GM19023 (cell line): ENCODE measurements at regions not wholly inside any gene's neighbourhood (a gene's known extent, or its start where the extent isn't known, plus 50 kb on each side); places are given as distances from the start of the nearest gene placed in this dataset.
A peak's percentile ranks its signal among the peaks of the same experiment; 100 is the strongest.

Experiments used
- ATAC-seq: cut with Tn5 transposase; IDR thresholded peaks from one replicate; pipeline ENCODE4 v1.9.1; 2021; ENCODE audit warnings: mild to moderate bottlenecking, moderate library complexity; ENCODE audit not compliant: unreplicated experiment

- ATAC-seq: no peak
Measured at GRCh38 chr9:91092214-91092613, 269.5 kb downstream of the AUH start.

GRCh38 chr9:91094324-91095088, 267.2 kb downstream of the AUH start:
- no peak for ATAC-seq

DNA sequence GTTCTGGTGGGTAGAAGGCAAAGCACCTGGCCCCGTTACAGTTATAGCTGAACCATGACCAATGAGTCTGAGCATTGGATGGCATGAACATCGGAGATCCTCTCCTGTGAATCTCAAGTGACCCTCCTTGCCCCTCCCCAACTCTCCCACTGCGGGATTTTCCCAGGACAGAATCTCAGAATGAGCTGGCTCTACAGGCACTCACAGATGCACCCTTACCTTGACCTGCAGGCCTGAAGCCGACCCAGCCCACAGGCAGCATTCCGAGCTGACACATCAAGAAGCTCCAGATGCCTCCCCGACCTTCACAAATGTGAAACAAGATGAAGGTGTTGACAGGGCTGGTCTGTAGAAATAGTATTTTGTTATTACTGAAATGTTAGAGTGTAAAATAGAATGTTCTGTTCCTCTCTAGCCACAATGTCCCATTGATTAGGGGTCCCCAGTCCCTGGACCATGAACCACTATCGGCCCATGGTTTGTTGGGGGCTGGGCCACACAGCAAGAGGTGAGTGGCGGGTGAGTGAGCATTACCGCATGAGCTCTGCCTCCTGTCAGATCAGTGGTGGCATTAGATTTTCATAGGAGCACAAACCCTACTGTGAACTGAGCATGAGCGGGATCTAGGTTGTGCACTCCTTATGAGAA, 263.4 kb downstream of the AUH start:
- ATAC-seq: no peak

- no peak for ATAC-seq
Measured at GRCh38 chr9:91099436-91099835, 262.3 kb downstream of the AUH start.

GRCh38 chr9:91100878-91101450, 260.8 kb downstream of the AUH start:
- ATAC-seq: no peak

DNA sequence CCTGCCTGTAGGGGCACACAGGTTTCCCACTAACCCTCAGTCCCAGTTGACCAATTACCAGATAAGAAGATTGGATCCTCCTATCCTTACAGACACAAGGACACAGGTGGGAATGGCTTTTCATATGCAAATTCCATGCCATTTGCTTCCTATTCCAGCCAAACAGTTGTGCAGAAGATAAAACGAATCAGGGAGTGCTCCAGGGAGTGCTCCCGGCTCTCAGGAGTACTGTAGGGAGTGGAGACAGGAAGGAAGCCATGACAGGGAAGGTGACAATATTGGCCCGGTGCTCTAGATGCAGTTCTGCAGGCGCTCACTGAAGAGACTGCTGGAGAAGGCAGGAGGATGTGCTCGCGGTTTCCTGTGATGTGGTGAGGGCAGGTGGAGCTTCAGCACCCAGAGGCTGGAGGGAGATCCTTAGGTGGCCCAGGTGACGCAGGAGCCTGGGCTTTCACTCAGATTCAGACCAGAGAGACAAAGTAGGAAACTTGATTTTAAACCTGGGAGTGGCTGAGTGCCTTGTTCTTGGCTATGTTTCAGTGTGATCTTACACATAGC, 260.0 kb downstream of the AUH start:
- ATAC-seq: peak; percentile 54

GRCh38 chr9:91102269-91102668, 259.4 kb downstream of the AUH start:
- ATAC-seq: no peak

DNA sequence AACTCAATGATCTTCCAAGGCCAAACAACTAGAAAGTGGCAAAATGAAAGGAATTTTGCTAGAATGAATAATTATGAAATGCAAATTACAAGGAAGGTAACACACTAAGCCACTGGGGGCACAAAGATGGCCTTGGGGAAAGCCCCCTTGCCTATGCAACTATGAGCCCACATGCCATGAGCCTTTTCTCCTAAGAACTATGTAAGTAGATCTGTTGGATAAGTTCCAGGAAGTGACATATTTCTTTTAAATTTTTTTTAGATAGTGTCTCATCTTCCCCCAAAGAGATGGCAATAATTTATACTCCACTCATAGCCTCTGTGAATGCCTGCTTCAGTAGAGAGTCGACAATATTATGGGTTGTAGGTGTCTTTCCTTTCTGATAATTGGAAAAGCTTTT, 257.8 kb downstream of the AUH start:
- no peak for ATAC-seq

GRCh38 chr9:91106415-91107081, 255.2 kb downstream of the AUH start:
- no peak for ATAC-seq

- ATAC-seq: no peak
Measured at GRCh38 chr9:91111226-91111625, 250.5 kb downstream of the AUH start.

- no peak for ATAC-seq
Measured at GRCh38 chr9:91111876-91112275, 249.8 kb downstream of the AUH start.

GRCh38 chr9:91113016-91113415, 248.7 kb downstream of the AUH start:
- ATAC-seq: no peak

- ATAC-seq: no peak
Measured at GRCh38 chr9:91114450-91114849, 247.3 kb downstream of the AUH start.

DNA sequence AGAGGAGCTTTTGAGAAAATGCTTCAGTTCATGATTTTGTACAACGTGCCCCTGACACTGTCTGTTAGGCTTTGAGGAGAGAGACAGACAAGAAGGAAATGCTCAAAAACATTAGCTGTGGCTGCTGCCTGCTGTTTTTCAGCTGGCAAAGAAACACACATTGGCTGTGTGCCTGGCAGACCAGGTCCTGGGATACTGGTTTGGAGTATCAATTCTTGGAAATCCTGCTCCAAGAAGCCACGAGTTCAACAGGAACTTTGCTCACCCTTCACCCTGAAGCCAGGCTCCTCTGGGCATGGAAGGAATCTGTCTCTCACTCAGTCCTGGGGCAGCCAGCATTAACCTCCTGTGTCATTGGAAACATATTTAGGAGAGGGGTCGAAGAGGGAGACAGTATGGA, 245.5 kb downstream of the AUH start:
- ATAC-seq: no peak

GRCh38 chr9:91116711-91117110, 245.0 kb downstream of the AUH start:
- no peak for ATAC-seq

GRCh38 chr9:91117474-91117891, 244.2 kb downstream of the AUH start:
- ATAC-seq: no peak

DNA sequence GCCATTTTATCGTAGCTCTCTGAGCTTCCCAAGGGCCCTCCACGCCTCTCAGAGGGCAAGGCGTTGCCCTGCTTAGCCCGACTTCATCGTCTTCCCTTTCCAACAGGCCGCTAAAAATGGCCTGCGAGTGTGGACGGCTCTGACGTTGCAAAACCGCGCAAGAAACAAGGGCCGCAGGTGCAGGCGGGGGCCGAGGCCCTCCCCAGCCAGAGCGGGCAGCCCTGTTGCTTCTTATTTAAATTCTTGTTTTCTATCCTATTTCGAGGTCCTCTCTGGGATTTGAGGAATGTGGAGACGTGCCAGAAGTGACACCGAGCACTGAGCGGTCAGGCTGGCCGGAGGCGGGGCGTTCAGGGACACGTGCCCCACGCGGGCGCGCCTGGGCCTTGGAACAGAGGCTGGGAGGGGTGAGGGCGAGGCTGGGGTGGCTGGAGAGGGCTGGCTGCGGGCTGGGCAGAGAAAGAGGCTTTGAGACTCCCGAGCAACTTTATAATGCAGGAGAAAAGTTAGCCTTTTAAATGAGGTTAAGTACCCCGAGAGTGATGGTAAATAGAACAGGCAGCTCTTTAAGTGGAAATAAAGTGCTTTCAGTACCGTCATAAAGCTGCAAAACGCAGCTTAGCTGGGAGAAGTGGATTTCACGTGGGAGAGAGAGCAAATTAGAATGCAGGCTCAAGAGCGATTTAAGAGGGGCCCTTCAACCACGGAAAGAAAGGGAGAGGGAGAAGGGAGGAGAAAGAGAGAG, 243.6 kb downstream of the AUH start:
- no peak for ATAC-seq

DNA sequence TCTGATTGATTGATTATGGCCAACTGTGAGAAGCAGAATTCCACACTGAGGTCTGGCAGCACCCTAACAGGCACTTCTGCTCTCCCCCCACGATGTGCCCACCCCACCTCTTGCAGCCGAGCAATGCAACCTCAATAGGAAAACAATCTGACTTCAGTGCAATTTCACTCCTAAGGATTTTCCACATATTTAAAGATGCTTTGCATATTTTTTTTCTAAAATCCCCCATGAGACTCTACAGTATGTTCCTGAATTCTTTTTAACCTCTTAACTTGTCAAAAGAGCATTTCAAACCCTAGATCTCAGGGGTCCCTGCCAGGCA, 243.1 kb downstream of the AUH start:
- no peak for ATAC-seq

DNA sequence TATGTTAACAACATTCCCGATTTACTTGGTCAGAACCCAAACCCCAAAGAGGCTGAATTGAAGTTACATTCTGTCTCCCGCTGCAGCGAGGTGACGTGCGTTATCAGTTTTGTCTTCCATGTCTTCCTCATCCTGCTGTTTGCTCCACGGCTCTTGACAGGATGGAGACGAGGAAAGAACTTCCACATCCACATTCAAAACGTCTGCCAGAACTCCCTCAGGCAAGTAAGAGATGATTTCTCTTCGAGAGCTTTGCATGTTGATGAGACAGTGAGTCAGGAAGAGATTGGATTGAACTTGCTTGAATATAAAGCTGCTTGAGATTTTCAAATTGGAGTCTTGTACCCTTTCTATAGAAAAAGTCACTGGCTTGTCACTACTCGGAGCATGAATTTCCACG, 242.6 kb downstream of the AUH start:
- ATAC-seq: no peak

GRCh38 chr9:91119679-91120078, 242.0 kb downstream of the AUH start:
- no peak for ATAC-seq

DNA sequence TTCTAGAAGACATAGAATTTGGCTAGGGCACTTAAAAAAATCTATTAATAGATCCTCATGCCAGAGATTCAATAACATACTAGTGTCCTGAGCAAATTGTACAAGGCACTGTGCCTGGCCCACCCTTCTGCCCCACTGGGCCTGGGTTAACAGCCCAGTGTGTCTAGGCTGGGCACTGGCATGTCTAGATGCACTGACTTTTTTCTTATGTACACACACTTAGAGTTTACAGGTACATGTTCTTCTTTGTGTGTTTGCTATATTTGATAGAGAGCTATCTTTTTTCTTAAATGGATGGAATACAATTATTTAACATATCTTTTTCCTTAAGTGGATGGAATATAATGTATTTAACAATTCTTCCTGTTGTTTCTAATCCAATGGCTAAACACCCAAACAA, 241.5 kb downstream of the AUH start:
- no peak for ATAC-seq
